Activated CD4-positive, alpha-beta T cell treated with anti-CD3 and anti-CD28 coated beads, Interleukin-2, amount 10 ng/mL, durations not matched to agents 24 days and 14 days (primary cell): ENCODE measurements at regions not wholly inside any gene's neighbourhood (a gene's known extent, or its start where the extent isn't known, plus 50 kb on each side); places are given as distances from the start of the nearest gene placed in this dataset.
"Not testable (repeated sequence)": the region's sequence is repeated elsewhere in the genome, so short reads cannot be mapped to it uniquely, and the experiment has no call there.

ENCODE experiments used
- DNase-seq: peaks from one replicate; pipeline ENCODE4 v3.0.0; 2022
- H3K27ac Mint-ChIP-seq: one replicate; pipeline ENCODE4 v1.8.0; 2022; ENCODE audit warnings: mild to moderate bottlenecking, mixed read lengths
- H3K27me3 Mint-ChIP-seq: one replicate; pipeline ENCODE4 v1.8.0; 2022; ENCODE audit warnings: mixed read lengths
- H3K36me3 Mint-ChIP-seq: one replicate; pipeline ENCODE4 v1.8.0; 2022; ENCODE audit warnings: low read depth, mild to moderate bottlenecking, mixed read lengths
- H3K4me1 Mint-ChIP-seq: one replicate; pipeline ENCODE4 v1.8.0; 2021; ENCODE audit warnings: mixed read lengths
- H3K4me3 Mint-ChIP-seq: one replicate; pipeline ENCODE4 v1.8.0; 2022; ENCODE audit warnings: mild to moderate bottlenecking, moderate library complexity, mixed read lengths
- H3K9me3 Mint-ChIP-seq: one replicate; pipeline ENCODE4 v1.8.0; 2021; ENCODE audit warnings: mixed read lengths
- intact Hi-C: fragments of 100-400 bp; cut with micrococcal nuclease; formaldehyde crosslinking; loops from one replicate; pipeline ENCODE4 v1.15.1; 2023

GRCh38 chr13:90258129-90258528 is 1089.4 kb upstream of the MIR17HG start:
- no peaks in the 10 kb centered on the region for H3K4me1 Mint-ChIP-seq
- no peaks in the 10 kb centered on the region for H3K27me3 Mint-ChIP-seq
- no peak overlapping the region for H3K27ac Mint-ChIP-seq
- no peak for DNase-seq
- H3K4me3 Mint-ChIP-seq = no peak overlapping the region
- peaks cover 11% of the 10 kb centered on the region for H3K9me3 Mint-ChIP-seq
- intact Hi-C loops = no loop called here
- H3K36me3 Mint-ChIP-seq = no peaks in the 10 kb centered on the region

GRCh38 chr13:90261343-90261742 is 1086.1 kb upstream of the MIR17HG start:
- H3K27me3 Mint-ChIP-seq = no peaks in the 10 kb centered on the region
- H3K27ac Mint-ChIP-seq = no peak overlapping the region
- H3K4me1 Mint-ChIP-seq = no peaks in the 10 kb centered on the region
- H3K4me3 Mint-ChIP-seq = no peak overlapping the region
- DNase-seq = no peak
- peaks cover 7% of the 10 kb centered on the region for H3K9me3 Mint-ChIP-seq
- intact Hi-C loops = no loop called here
- H3K36me3 Mint-ChIP-seq = no peaks in the 10 kb centered on the region

GRCh38 chr13:90270226-90270625 is 1077.3 kb upstream of the MIR17HG start:
- DNase-seq = no peak
- H3K27ac Mint-ChIP-seq = no peak overlapping the region

GRCh38 chr13:90272356-90272755 is 1075.1 kb upstream of the MIR17HG start:
- H3K27ac Mint-ChIP-seq = no peak overlapping the region
- H3K9me3 Mint-ChIP-seq = peaks cover 9% of the 10 kb centered on the region
- no peak for DNase-seq
- intact Hi-C loops = no loop called here
- no peaks in the 10 kb centered on the region for H3K36me3 Mint-ChIP-seq
- no peak overlapping the region for H3K4me3 Mint-ChIP-seq
- H3K4me1 Mint-ChIP-seq = no peaks in the 10 kb centered on the region
- no peaks in the 10 kb centered on the region for H3K27me3 Mint-ChIP-seq

More at GRCh38 chr13:90270226-90270625, 1077.3 kb upstream of the MIR17HG start:
- Mint-ChIP-seq H3K36me3 (no peaks in the 10 kb centered on the region), H3K4me1 (no peaks in the 10 kb centered on the region), H3K27me3 (no peaks in the 10 kb centered on the region), H3K4me3 (no peak overlapping the region), H3K9me3 (peaks cover 9% of the 10 kb centered on the region)
- intact Hi-C loops = no loop called here

GRCh38 chr13:90276216-90276615 is 1071.3 kb upstream of the MIR17HG start:
- Mint-ChIP-seq H3K27ac (no peak overlapping the region), H3K4me1 (no peaks in the 10 kb centered on the region), H3K4me3 (no peak overlapping the region), H3K9me3 (peaks cover 7% of the 10 kb centered on the region), H3K27me3 (no peaks in the 10 kb centered on the region), H3K36me3 (no peaks in the 10 kb centered on the region)
- intact Hi-C loops = no loop called here
- no peak for DNase-seq

GRCh38 chr13:90278231-90278630 is 1069.3 kb upstream of the MIR17HG start:
- H3K4me3 Mint-ChIP-seq, DNase-seq, H3K27ac Mint-ChIP-seq, H3K27me3 Mint-ChIP-seq, H3K36me3 Mint-ChIP-seq, intact Hi-C loops, H3K9me3 Mint-ChIP-seq, H3K4me1 Mint-ChIP-seq: not testable (repeated sequence)

- intact Hi-C loops = no loop called here
Measured at GRCh38 chr13:90281709-90282108, 1065.8 kb upstream of the MIR17HG start.

GRCh38 chr13:90287521-90287920 is 1060.0 kb upstream of the MIR17HG start:
- H3K36me3 Mint-ChIP-seq = no peaks in the 10 kb centered on the region
- peaks cover 11% of the 10 kb centered on the region for H3K9me3 Mint-ChIP-seq
- no peaks in the 10 kb centered on the region for H3K4me1 Mint-ChIP-seq
- H3K4me3 Mint-ChIP-seq = no peak overlapping the region
- H3K27me3 Mint-ChIP-seq = no peaks in the 10 kb centered on the region
- no peak for DNase-seq
- no peak overlapping the region for H3K27ac Mint-ChIP-seq
- intact Hi-C loops = no loop called here

More at GRCh38 chr13:90281709-90282108, 1065.8 kb upstream of the MIR17HG start:
- no peak for DNase-seq
- no peaks in the 10 kb centered on the region for H3K4me1 Mint-ChIP-seq
- no peaks in the 10 kb centered on the region for H3K27me3 Mint-ChIP-seq
- H3K9me3 Mint-ChIP-seq = no peaks in the 10 kb centered on the region
- no peak overlapping the region for H3K4me3 Mint-ChIP-seq
- H3K27ac Mint-ChIP-seq = no peak overlapping the region
- H3K36me3 Mint-ChIP-seq = no peaks in the 10 kb centered on the region

- DNase-seq = no peak
- Mint-ChIP-seq H3K4me3 (no peak overlapping the region), H3K9me3 (peaks cover 11% of the 10 kb centered on the region), H3K27ac (no peak overlapping the region), H3K27me3 (no peaks in the 10 kb centered on the region), H3K36me3 (no peaks in the 10 kb centered on the region), H3K4me1 (no peaks in the 10 kb centered on the region)
- intact Hi-C loops = no loop called here
Measured at GRCh38 chr13:90293793-90294361, 1053.6 kb upstream of the MIR17HG start.

- H3K36me3 Mint-ChIP-seq = no peaks in the 10 kb centered on the region
- H3K4me1 Mint-ChIP-seq = no peaks in the 10 kb centered on the region
- H3K9me3 Mint-ChIP-seq = no peaks in the 10 kb centered on the region
- DNase-seq = no peak
- no peak overlapping the region for H3K27ac Mint-ChIP-seq
- H3K4me3 Mint-ChIP-seq = no peak overlapping the region
- intact Hi-C loops = no loop called here
- no peaks in the 10 kb centered on the region for H3K27me3 Mint-ChIP-seq
Measured at GRCh38 chr13:90299238-90299637, 1048.2 kb upstream of the MIR17HG start.

- Mint-ChIP-seq H3K27me3 (no peaks in the 10 kb centered on the region), H3K36me3 (no peaks in the 10 kb centered on the region), H3K4me3 (no peak overlapping the region), H3K27ac (no peak overlapping the region), H3K9me3 (no peaks in the 10 kb centered on the region), H3K4me1 (no peaks in the 10 kb centered on the region)
- intact Hi-C loops = no loop called here
- DNase-seq = no peak
Measured at GRCh38 chr13:90300015-90300414, 1047.5 kb upstream of the MIR17HG start.

- Mint-ChIP-seq H3K4me3 (no peak overlapping the region), H3K4me1 (no peaks in the 10 kb centered on the region), H3K27ac (no peak overlapping the region), H3K9me3 (no peaks in the 10 kb centered on the region), H3K36me3 (no peaks in the 10 kb centered on the region), H3K27me3 (no peaks in the 10 kb centered on the region)
- no peak for DNase-seq
- intact Hi-C loops = no loop called here
Measured at GRCh38 chr13:90302107-90302506, 1045.4 kb upstream of the MIR17HG start.

GRCh38 chr13:90305796-90306195 is 1041.7 kb upstream of the MIR17HG start:
- Mint-ChIP-seq H3K27me3 (no peaks in the 10 kb centered on the region), H3K9me3 (no peaks in the 10 kb centered on the region), H3K4me1 (no peaks in the 10 kb centered on the region), H3K27ac (no peak overlapping the region), H3K36me3 (no peaks in the 10 kb centered on the region), H3K4me3 (no peak overlapping the region)
- no peak for DNase-seq
- intact Hi-C loops = no loop called here

- Mint-ChIP-seq H3K9me3 (no peaks in the 10 kb centered on the region), H3K36me3 (no peaks in the 10 kb centered on the region), H3K27me3 (no peaks in the 10 kb centered on the region), H3K27ac (no peak overlapping the region), H3K4me3 (no peak overlapping the region), H3K4me1 (no peaks in the 10 kb centered on the region)
- no peak for DNase-seq
- intact Hi-C loops = no loop called here
Measured at GRCh38 chr13:90307136-90307535, 1040.4 kb upstream of the MIR17HG start.

- no peak overlapping the region for H3K27ac Mint-ChIP-seq
Measured at GRCh38 chr13:90308249-90308648, 1039.2 kb upstream of the MIR17HG start.

More at GRCh38 chr13:90308249-90308648, 1039.2 kb upstream of the MIR17HG start:
- H3K36me3 Mint-ChIP-seq = no peaks in the 10 kb centered on the region
- H3K27me3 Mint-ChIP-seq = no peaks in the 10 kb centered on the region
- H3K4me3 Mint-ChIP-seq = no peak overlapping the region
- no peaks in the 10 kb centered on the region for H3K9me3 Mint-ChIP-seq
- no peaks in the 10 kb centered on the region for H3K4me1 Mint-ChIP-seq
- intact Hi-C loops = no loop called here
- DNase-seq = no peak
